HepG2 (cell line): ENCODE measurements at regions not wholly inside any gene's neighbourhood (a gene's known extent, or its start where the extent isn't known, plus 50 kb on each side); places are given as distances from the start of the nearest gene placed in this dataset.

ENCODE experiments used
- ATAC-seq: fragments of 200-7000 bp; cut with Tn5 transposase; 3 replicates; pipeline ENCODE4 v1.9.1; 2020; ENCODE audit warnings: mild to moderate bottlenecking, moderate library complexity
- BruUV-seq: library from RNA; stranded (reverse); fragments of 400-500 nt; replicated peaks from 2 replicates; lab custom pipeline; 2021; lab: Mats Ljungman, UMichigan
- CTCF ChIA-PET: fragments of 300-600 bp; formaldehyde crosslinking; extraction: SDS; loops from one replicate; lab custom pipeline; 2021; ENCODE audit warnings: low total read pairs, inconsistent platforms, low intra/inter-chr PET ratio; lab: Yijun Ruan, JAX
- POLR2A ChIA-PET: fragments of 350-600 bp; sonication (Branson Sonifier 250); formaldehyde crosslinking; loops from one replicate; lab custom pipeline; 2020; ENCODE audit warnings: antibody characterized with exemption, inconsistent platforms; lab: Yijun Ruan, JAX
- DNase-seq: peaks from one replicate; pipeline ENCODE4 v3.0.0-alpha.2; 2015; ENCODE audit warnings: low spot score
- FAIRE-seq: peaks from 3 replicates; lab custom pipeline; 2011; peaks lifted over from hg19 to GRCh38; lab: Jason Lieb, UNC
- H2AFZ ChIP-seq: one replicate; pipeline ENCODE4 v1.6.1; 2011; ENCODE audit warnings: low read length, inconsistent platforms
- H3K27ac ChIP-seq: fragments of 300-600 bp; 3 replicates; pipeline ENCODE4 v1.8.0; 2011; ENCODE audit warnings: mixed run types, mild to moderate bottlenecking, mixed read lengths, low read length, inconsistent platforms; ENCODE audit not compliant: insufficient read depth; ENCODE audit errors: extremely low read length
- H3K27me3 ChIP-seq, 2 experiments: fragments of 200-600 bp in 1 of 2; 2 replicates in 1 of 2; 3 replicates in 1 of 2; pipeline versions ENCODE4 v1.6.0 to v1.8.0; 2011; ENCODE audit warnings: low read length in 2 of 2, mild to moderate bottlenecking in 2 of 2, moderate library complexity in 2 of 2, inconsistent platforms in 1 of 2; ENCODE audit not compliant: insufficient read depth in 2 of 2, control insufficient read depth in 1 of 2
- H3K36me3 ChIP-seq, 2 experiments: fragments of 200-600 bp in 1 of 2; replicated peaks in 1 of 2; 2 replicates in 1 of 2; 3 replicates in 1 of 2; pipeline versions ENCODE4 v1.5.1 to v1.8.0; 2011; ENCODE audit warnings: low read length in 2 of 2, inconsistent platforms in 1 of 2; ENCODE audit not compliant: insufficient read depth in 2 of 2, control insufficient read depth in 1 of 2
- H3K4me1 ChIP-seq: 2 replicates; pipeline ENCODE4 v1.5.1; 2012; ENCODE audit warnings: low read length, inconsistent platforms; ENCODE audit not compliant: insufficient read depth
- H3K4me2 ChIP-seq: 2 replicates; pipeline ENCODE4 v1.6.0; 2011; ENCODE audit warnings: low read depth, low read length, inconsistent platforms
- H3K4me3 ChIP-seq, 3 experiments: fragments of 200-600 bp in 1 of 3; sonication (generic), shearing (Covaris generic) in 1 of 3; replicated peaks in 1 of 3; 2 replicates each; pipeline ENCODE4 v1.5.1; 2011 to 2016; ENCODE audit warnings: low read length in 3 of 3, inconsistent platforms in 2 of 3, low read depth in 2 of 3, mild to moderate bottlenecking in 2 of 3, control low read depth in 1 of 3, mixed read lengths in 1 of 3; ENCODE audit not compliant: insufficient read depth in 1 of 3
- H3K79me2 ChIP-seq: one replicate; pipeline ENCODE4 v1.6.1; 2011; ENCODE audit warnings: low read length, inconsistent platforms; ENCODE audit not compliant: insufficient read depth
- H3K9ac ChIP-seq: 2 replicates; pipeline ENCODE4 v1.6.0; 2011; ENCODE audit warnings: mild to moderate bottlenecking, low read depth, low read length, inconsistent platforms; ENCODE audit not compliant: insufficient read depth
- H3K9me3 ChIP-seq: 2 replicates; pipeline ENCODE4 v1.5.1; 2012; ENCODE audit warnings: mild to moderate bottlenecking, low read length
- H4K20me1 ChIP-seq: 2 replicates; pipeline ENCODE4 v1.6.0; 2011; ENCODE audit warnings: inconsistent platforms, mild to moderate bottlenecking, low read length, moderate library complexity; ENCODE audit not compliant: insufficient read depth
- ATF6 ChIP-seq: sonication (generic); formaldehyde crosslinking; conservative IDR thresholded peaks from 2 replicates; pipeline ENCODE4 v1.4.0; 2020; ENCODE audit warnings: missing genetic modification reagents
- ATF7-NPFF ChIP-seq: sonication (generic); formaldehyde crosslinking; IDR thresholded peaks from 2 replicates; pipeline ENCODE4 v1.8.1; 2023; ENCODE audit warnings: mild to moderate bottlenecking, low read depth, missing genetic modification reagents, moderate library complexity
- CEBPB ChIP-seq: IDR thresholded peaks from 2 replicates; pipeline ENCODE4 v1.6.1; 2011; ENCODE audit warnings: low read depth, low read length, improper control_type of control experiment, borderline replicate concordance
- FOXO4 ChIP-seq: sonication (generic); formaldehyde crosslinking; conservative IDR thresholded peaks from 2 replicates; pipeline ENCODE4 v1.8.1; 2023; ENCODE audit warnings: missing genetic modification reagents
- MTF1 ChIP-seq: sonication (generic); formaldehyde crosslinking; IDR thresholded peaks from 2 replicates; pipeline ENCODE4 v1.5.0; 2020; ENCODE audit warnings: missing genetic modification reagents
- MTF2 ChIP-seq: sonication (generic); formaldehyde crosslinking; IDR thresholded peaks from 2 replicates; pipeline ENCODE4 v1.5.0; 2020; ENCODE audit warnings: missing genetic modification reagents, borderline replicate concordance
- NONO ChIP-seq, 2 experiments: fragments of 450-650 bp in 1 of 2; sonication (generic) in 1 of 2; formaldehyde crosslinking in 1 of 2; IDR thresholded peaks in 1 of 2; conservative IDR thresholded peaks in 1 of 2; 2 replicates each; pipeline versions ENCODE4 v1.6.1 to v1.8.0; 2017 to 2022; ENCODE audit warnings: mild to moderate bottlenecking in 1 of 2, missing genetic modification reagents in 1 of 2, moderate library complexity in 1 of 2
- ZBTB4 ChIP-seq: sonication (generic); formaldehyde crosslinking; IDR thresholded peaks from 2 replicates; pipeline ENCODE4 v1.4.0; 2020; ENCODE audit warnings: missing genetic modification reagents, mild to moderate bottlenecking, borderline replicate concordance
- ZNF121 ChIP-seq: sonication (generic); formaldehyde crosslinking; IDR thresholded peaks from 2 replicates; pipeline ENCODE4 v1.5.0; 2020; ENCODE audit warnings: mild to moderate bottlenecking, missing genetic modification reagents
- ZNF441 ChIP-seq: sonication (generic); formaldehyde crosslinking; IDR thresholded peaks from 2 replicates; pipeline ENCODE4 v1.7.0; 2021; ENCODE audit warnings: missing genetic modification reagents, borderline replicate concordance
- ZNF552 ChIP-seq: sonication (generic); formaldehyde crosslinking; IDR thresholded peaks from 2 replicates; pipeline ENCODE4 v1.9.0; 2022; ENCODE audit warnings: missing genetic modification reagents, mild to moderate bottlenecking, borderline replicate concordance
- ZNF570 ChIP-seq: sonication (generic); formaldehyde crosslinking; IDR thresholded peaks from 2 replicates; pipeline ENCODE4 v1.4.0; 2020; ENCODE audit warnings: mild to moderate bottlenecking, missing genetic modification reagents, borderline replicate concordance
- WGBS: methylation state at CpG from one replicate; pipeline ENCODE4 v1.1.6; 2017; ENCODE audit warnings: low lambda C conversion rate; 5-methylcytosine and 5-hydroxymethylcytosine counted together
- in situ Hi-C: cut with HindIII; loops from 2 replicates; pipeline ENCODE4 v1.10.0; 2017; ENCODE audit warnings: low pct_unique_long_range_greater_than_20kb; ENCODE audit not compliant: extremely low pct_ligation_motif_present
- intact Hi-C: fragments of 100-400 bp; cut with micrococcal nuclease; formaldehyde crosslinking; loops from one replicate; pipeline ENCODE4 v1.10.0; 2022; ENCODE audit not compliant: unreplicated experiment

GRCh38 chr4:114396808-114397207, 201.8 kb upstream of the UGT8 start:
- in situ Hi-C loops: loop anchor here (10.0 kb wide), 1 partner anchor 258 kb away; no protein-coding TSS in a partner anchor
- Histone ChIP-seq H3K27ac (no peak overlapping the region), H3K4me3 (no peak overlapping the region), H4K20me1 (no peaks in the 10 kb centered on the region), H3K27me3 (no peaks in the 10 kb centered on the region), H3K9me3 (no peaks in the 10 kb centered on the region), H3K36me3 (no peaks in the 10 kb centered on the region), H3K4me2 (no peak overlapping the region), H3K9ac (no peak overlapping the region), H2AFZ (no peak overlapping the region), H3K79me2 (no peaks in the 10 kb centered on the region), H3K4me1 (no peaks in the 10 kb centered on the region)
- ATAC-seq (no peak), DNase-seq (no peak), FAIRE-seq (no peak)
- BruUV-seq: no TSS peak
- ChIA-PET CTCF (no interaction called here), POLR2A (no interaction called here)
- intact Hi-C loops: no loop called here
- 15% methylated on average over 2 of the region's 2 CpGs for WGBS
- no peak for TF ChIP-seq ZBTB4

- ATAC-seq (no peak; the same call in 2 of the 3 replicates), DNase-seq (no peak), FAIRE-seq (no peak)
- in situ Hi-C loops (loop anchor here (10.0 kb wide), 1 partner anchor 256 kb away; no protein-coding TSS in a partner anchor), intact Hi-C loops (no loop called here)
- H3K79me2 ChIP-seq: no peaks in the 10 kb centered on the region
- BruUV-seq: no TSS peak
- H3K9ac ChIP-seq: no peak overlapping the region
- H3K9me3 ChIP-seq: no peaks in the 10 kb centered on the region
- H3K27ac ChIP-seq: no peak overlapping the region
- no peaks in the 10 kb centered on the region for H3K4me1 ChIP-seq
- CTCF ChIA-PET: no interaction called here
- H3K4me3 ChIP-seq: no peak overlapping the region
- H3K36me3 ChIP-seq: no peaks in the 10 kb centered on the region
- H3K4me2 ChIP-seq: no peak overlapping the region
- no peak overlapping the region for H2AFZ ChIP-seq
- H3K27me3 ChIP-seq: no peaks in the 10 kb centered on the region
- POLR2A ChIA-PET: no interaction called here
- no peaks in the 10 kb centered on the region for H4K20me1 ChIP-seq
- TF ChIP-seq ZNF441 (CRISPR knock-in tag) (no peak), ATF6 (CRISPR knock-in tag) (no peak), FOXO4 (CRISPR knock-in tag) (no peak), ATF7-NPFF (CRISPR knock-in tag) (no peak), ZNF570 (no peak), CEBPB (no peak), ZNF121 (CRISPR knock-in tag) (no peak), NONO (IDR thresholded peaks at IDR 0.05) (no peak), NONO (CRISPR knock-in tag; conservative IDR thresholded peaks at IDR 0.05) (no peak), MTF2 (CRISPR knock-in tag) (no peak), MTF1 (no peak), ZNF552 (CRISPR knock-in tag) (no peak)
Measured at GRCh38 chr4:114398410-114398809, 200.2 kb upstream of the UGT8 start.
